Progenitor cell of endocrine pancreas (in vitro differentiated cells): ENCODE measurements at regions not wholly inside any gene's neighbourhood (a gene's known extent, or its start where the extent isn't known, plus 50 kb on each side); places are given as distances from the start of the nearest gene placed in this dataset.

Experiments used
- DNase-seq: peaks from one replicate; pipeline ENCODE4 v3.0.0; 2021; ENCODE audit warnings: low spot score; ENCODE audit not compliant: unreplicated experiment
- H3K27ac Mint-ChIP-seq: 2 replicates; pipeline ENCODE4 v1.8.0; 2021; ENCODE audit warnings: mild to moderate bottlenecking, moderate library complexity, mixed read lengths
- H3K27me3 Mint-ChIP-seq: 2 replicates; pipeline ENCODE4 v1.8.0; 2021; ENCODE audit warnings: mixed read lengths
- H3K36me3 Mint-ChIP-seq: 2 replicates; pipeline ENCODE4 v1.8.0; 2022; ENCODE audit warnings: mixed read lengths; ENCODE audit not compliant: insufficient read depth
- H3K4me1 Mint-ChIP-seq: 2 replicates; pipeline ENCODE4 v1.8.0; 2021; ENCODE audit warnings: low read depth, mixed read lengths
- H3K4me3 Mint-ChIP-seq: 2 replicates; pipeline ENCODE4 v1.8.0; 2021; ENCODE audit warnings: low read depth, mild to moderate bottlenecking, moderate library complexity, mixed read lengths
- H3K9me3 Mint-ChIP-seq: 2 replicates; pipeline ENCODE4 v1.8.0; 2021; ENCODE audit warnings: low read depth, mixed read lengths
- TF ChIP-seq, protein P1 (sequence below): fragments of 200-600 bp; sonication (generic); IDR thresholded peaks from one replicate; pipeline ENCODE4 v1.5.0; 2021; ENCODE audit warnings: antibody characterized with exemption, mild to moderate bottlenecking; ENCODE audit not compliant: unreplicated experiment

DNA sequence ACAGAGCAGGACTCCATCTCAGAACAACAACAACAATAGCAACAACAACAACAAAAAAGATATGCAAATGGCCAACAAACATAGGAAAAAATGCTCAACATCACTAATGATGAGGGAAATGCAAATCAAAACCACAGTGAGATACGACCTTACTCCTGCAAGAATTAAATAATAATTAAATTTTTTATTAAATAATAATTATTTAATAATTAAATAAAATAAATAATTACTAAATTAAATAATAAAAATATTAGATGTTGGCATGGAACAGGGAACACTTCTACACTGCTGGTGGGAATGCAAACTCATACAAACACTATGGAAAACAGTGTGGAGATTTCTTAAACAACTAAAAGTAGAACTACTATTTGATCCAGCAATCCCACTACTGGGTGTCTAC, 1022.3 kb upstream of the B3GALT2 start:
- no peak overlapping the region for H3K4me3 Mint-ChIP-seq
- TF ChIP-seq, protein P1, sequence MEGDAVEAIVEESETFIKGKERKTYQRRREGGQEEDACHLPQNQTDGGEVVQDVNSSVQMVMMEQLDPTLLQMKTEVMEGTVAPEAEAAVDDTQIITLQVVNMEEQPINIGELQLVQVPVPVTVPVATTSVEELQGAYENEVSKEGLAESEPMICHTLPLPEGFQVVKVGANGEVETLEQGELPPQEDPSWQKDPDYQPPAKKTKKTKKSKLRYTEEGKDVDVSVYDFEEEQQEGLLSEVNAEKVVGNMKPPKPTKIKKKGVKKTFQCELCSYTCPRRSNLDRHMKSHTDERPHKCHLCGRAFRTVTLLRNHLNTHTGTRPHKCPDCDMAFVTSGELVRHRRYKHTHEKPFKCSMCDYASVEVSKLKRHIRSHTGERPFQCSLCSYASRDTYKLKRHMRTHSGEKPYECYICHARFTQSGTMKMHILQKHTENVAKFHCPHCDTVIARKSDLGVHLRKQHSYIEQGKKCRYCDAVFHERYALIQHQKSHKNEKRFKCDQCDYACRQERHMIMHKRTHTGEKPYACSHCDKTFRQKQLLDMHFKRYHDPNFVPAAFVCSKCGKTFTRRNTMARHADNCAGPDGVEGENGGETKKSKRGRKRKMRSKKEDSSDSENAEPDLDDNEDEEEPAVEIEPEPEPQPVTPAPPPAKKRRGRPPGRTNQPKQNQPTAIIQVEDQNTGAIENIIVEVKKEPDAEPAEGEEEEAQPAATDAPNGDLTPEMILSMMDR = no peak
- H3K4me1 Mint-ChIP-seq = peaks cover 7% of the 10 kb centered on the region
- no peak overlapping the region for H3K27ac Mint-ChIP-seq
- H3K9me3 Mint-ChIP-seq = peaks cover 8% of the 10 kb centered on the region
- no peaks in the 10 kb centered on the region for H3K27me3 Mint-ChIP-seq
- no peaks in the 10 kb centered on the region for H3K36me3 Mint-ChIP-seq
- DNase-seq = no peak

- H3K36me3 Mint-ChIP-seq = no peaks in the 10 kb centered on the region
- no peaks in the 10 kb centered on the region for H3K9me3 Mint-ChIP-seq
- no peak overlapping the region for H3K27ac Mint-ChIP-seq
- DNase-seq = no peak
- no peak overlapping the region for H3K4me3 Mint-ChIP-seq
- H3K27me3 Mint-ChIP-seq = no peaks in the 10 kb centered on the region
- TF ChIP-seq, protein P1 = no peak
- no peaks in the 10 kb centered on the region for H3K4me1 Mint-ChIP-seq
These were observed 1010.1 kb upstream of the B3GALT2 start for GRCh38 chr1:194196562-194196961.

DNA sequence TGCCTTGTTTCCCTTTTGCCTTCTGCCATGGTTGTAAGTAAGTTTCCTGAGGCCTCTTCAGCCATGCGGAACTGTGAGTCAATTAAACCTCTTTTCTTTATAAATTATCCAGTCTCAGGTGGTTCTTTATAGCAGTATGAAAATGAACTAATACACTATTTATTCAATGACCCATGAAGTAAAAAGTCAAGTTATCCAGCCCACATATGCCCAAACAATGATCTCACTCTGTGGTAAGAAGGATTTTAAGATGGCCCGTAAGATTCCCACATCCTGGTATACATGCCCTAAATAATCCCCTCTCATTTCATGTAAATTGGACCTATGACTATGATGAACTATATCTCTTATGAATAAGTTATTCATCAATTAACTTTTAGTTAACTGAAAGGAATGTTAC, 1008.3 kb upstream of the B3GALT2 start:
- no peaks in the 10 kb centered on the region for H3K27me3 Mint-ChIP-seq
- no peaks in the 10 kb centered on the region for H3K4me1 Mint-ChIP-seq
- no peaks in the 10 kb centered on the region for H3K36me3 Mint-ChIP-seq
- no peaks in the 10 kb centered on the region for H3K9me3 Mint-ChIP-seq
- no peak overlapping the region for H3K4me3 Mint-ChIP-seq
- no peak for DNase-seq
- TF ChIP-seq, protein P1 = no peak
- no peak overlapping the region for H3K27ac Mint-ChIP-seq

- TF ChIP-seq, protein P1 = no peak
- H3K4me1 Mint-ChIP-seq = no peaks in the 10 kb centered on the region
- no peaks in the 10 kb centered on the region for H3K36me3 Mint-ChIP-seq
- H3K4me3 Mint-ChIP-seq = no peak overlapping the region
- no peaks in the 10 kb centered on the region for H3K27me3 Mint-ChIP-seq
- H3K9me3 Mint-ChIP-seq = no peaks in the 10 kb centered on the region
- no peak for DNase-seq
- H3K27ac Mint-ChIP-seq = no peak overlapping the region
These were observed 998.6 kb upstream of the B3GALT2 start for GRCh38 chr1:194184974-194185373.

GRCh38 chr1:194184425-194184824, 998.0 kb upstream of the B3GALT2 start:
- TF ChIP-seq, protein P1 = no peak
- no peaks in the 10 kb centered on the region for H3K9me3 Mint-ChIP-seq
- DNase-seq = no peak
- no peak overlapping the region for H3K4me3 Mint-ChIP-seq
- H3K36me3 Mint-ChIP-seq = no peaks in the 10 kb centered on the region
- no peak overlapping the region for H3K27ac Mint-ChIP-seq
- peaks cover 4% of the 10 kb centered on the region for H3K4me1 Mint-ChIP-seq
- no peaks in the 10 kb centered on the region for H3K27me3 Mint-ChIP-seq
